ENCODE measurements at regions not wholly inside any gene's neighbourhood (a gene's known extent, or its start where the extent isn't known, plus 50 kb on each side); places are given as distances from the start of the nearest gene placed in this dataset.

- TF ChIP-seq POLR2A (IDR thresholded peaks at IDR 0.05): no peak
- TF ChIP-seq CTCF (IDR thresholded peaks at IDR 0.05): no peak
- TF ChIP-seq EP300 (IDR thresholded peaks at IDR 0.05): no peak
Measured at GRCh38 chr12:125312471-125312870, 247.2 kb downstream of the AACS start.

All from stomach (tissue), 4 donors.